GDM1 (cell line): ENCODE measurements at regions not wholly inside any gene's neighbourhood (a gene's known extent, or its start where the extent isn't known, plus 50 kb on each side); places are given as distances from the start of the nearest gene placed in this dataset.
"Not testable (repeated sequence)": the region's sequence is repeated elsewhere in the genome, so short reads cannot be mapped to it uniquely, and the experiment has no call there.

Source experiments
- DNase-seq: peaks from one replicate; lab custom pipeline; 2025; lab: John Stamatoyannopoulos, UW

DNA sequence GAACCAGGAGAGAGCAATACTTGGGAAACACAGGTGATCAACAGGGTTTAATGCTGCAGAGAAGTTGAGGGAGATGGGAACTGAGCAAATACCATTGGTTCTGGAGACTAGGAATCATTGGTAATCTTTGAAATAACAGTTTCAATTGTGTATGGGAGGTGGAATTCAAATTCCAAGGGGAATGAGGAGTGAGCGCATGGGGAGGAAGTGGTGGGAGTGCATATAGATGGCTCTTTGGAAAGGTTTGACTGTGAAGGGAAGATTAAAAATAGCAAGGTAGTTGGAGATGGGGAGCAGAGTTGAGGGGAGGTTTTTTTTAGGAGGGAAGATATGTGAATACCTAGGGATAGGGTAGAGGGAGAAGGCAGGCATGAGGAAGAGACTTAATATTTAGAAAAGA is 51.1 kb upstream of the ROPN1 start:
- no peak for DNase-seq

DNA sequence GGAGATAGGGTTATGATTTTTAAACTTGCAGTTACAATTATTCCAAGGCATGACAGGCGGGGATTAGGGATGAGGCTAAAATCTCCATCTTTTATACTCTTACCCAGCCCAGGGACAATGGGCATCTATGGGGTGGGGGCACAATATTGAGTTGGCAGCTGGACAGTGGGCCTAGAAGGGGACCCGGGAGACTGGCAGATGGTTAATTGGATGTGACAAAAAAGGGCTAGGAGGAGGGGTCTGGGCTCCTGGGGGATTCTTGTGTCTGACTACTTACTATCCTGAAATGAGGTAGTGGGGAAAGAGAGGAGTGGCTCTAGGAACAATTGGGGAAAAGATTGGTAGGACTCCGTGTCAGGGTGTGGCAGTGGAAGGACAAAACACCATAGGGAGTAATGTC is 53.0 kb upstream of the ROPN1 start:
- DNase-seq: no peak

GRCh38 chr3:124048967-124049798 is 57.3 kb upstream of the ROPN1 start:
- no peak for DNase-seq

DNA sequence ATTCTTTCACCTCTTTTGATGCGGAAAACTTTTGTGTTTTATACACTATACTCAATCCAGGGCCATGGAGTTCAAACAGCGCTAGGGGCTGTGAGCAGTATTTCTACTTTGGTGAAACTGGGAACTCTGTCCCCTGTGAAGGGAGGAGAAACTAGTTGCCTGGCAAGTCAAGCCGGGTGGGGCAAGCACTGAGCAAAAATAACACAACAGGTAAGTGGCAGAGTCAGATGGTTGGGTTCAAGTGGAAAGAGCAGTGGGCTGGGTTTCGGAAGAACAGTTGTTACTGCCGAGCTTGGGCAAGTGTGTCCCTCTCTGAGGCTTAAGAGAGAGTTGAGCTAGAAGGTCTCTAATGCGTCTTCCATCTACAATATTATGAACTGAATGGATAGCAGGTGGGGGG is 59.7 kb upstream of the ROPN1 start:
- no peak for DNase-seq

GRCh38 chr3:124053871-124054270 is 61.9 kb upstream of the ROPN1 start:
- DNase-seq: no peak

DNA sequence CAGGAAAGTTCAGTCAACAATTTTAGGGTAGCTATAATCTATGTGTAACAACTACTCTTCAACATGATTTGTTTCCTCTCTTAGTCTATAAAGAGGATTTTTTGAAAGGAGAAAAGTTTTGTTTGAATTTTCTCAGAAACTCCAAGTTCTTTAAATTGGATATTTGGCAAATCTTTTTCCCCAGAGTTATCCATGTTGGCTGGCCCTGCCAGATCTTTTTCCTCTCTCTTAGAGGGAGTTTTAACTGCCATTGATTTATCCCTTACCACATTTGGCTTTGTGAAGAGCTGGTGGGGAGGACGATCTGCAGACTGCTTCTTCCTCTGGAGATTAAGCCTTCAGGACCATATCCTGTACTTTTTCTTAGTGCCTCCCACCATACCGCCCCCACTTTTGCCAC is 64.9 kb upstream of the ROPN1 start:
- DNase-seq: no peak

DNA sequence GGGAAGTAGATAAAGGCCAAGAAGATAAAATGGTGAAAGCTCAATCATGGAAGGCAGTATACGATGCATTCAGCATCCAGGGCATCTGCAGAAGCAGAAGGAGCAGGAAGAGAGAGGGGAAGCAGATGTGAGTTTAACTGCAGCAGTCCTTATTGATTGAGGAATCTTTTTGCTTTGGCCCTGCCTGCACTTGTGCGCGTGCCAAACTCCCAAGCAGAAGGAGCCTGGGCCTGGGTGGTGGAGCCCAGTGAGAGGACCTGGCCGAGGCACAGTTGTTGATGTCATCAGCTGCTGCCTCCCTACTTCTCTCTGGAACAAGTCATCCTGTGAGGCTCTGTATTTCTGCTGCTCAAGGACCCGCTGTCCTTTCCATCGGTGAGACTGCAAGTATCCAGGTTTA is 65.5 kb upstream of the ROPN1 start:
- DNase-seq: no peak

DNA sequence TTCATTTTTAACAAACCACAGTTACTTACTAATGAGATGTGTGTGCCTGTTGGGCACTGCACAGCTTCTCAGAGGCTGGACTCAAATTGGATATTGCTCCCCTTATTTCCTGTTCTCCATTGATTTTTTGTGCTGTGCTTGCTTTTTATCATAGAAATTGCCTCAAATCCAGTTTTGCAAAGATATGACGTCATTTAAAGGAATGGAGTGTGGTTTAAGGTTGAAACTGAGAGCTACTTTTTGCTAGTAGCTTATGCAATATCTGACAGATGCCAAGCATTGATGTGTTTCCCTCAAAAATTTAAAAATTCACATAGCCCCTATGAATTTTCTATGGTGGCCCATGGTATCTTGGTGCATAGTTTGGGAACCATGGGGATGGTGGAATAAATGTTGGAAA is 67.7 kb upstream of the ROPN1 start:
- DNase-seq: no peak

DNA sequence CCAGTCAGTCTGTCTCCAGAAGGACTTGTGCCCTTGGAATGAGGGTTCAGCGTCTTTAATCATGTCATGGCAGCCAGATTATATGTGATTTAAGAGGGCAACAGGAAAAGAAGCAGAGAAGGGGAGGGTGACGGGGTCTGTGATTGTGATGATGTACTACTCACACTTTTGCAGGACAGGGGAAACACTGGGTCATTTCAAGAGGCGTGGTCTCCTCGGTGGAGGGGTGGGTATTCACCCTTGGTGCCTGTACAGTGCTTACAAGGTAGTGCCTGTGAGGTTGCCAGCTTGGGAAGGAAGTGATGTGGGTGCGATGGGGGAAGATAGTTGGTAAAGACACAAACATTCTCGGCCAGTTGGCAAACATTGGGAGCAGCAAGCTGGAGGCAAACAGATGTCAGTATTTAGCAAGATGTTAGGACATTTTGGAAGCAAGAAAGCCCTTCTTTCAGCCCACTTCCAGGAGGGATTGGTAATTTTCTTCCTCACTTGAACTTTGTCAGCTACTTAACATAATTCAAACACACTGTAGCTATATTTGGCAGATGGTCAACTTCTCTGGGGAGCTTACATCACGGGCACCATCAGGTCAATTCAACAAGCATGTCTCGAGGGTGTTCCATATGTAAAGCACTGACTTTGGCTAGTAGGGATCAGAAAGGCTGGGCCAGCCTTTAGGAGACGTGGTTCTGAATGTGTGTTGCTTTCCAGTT is 71.4 kb upstream of the ROPN1 start:
- no peak for DNase-seq

DNA sequence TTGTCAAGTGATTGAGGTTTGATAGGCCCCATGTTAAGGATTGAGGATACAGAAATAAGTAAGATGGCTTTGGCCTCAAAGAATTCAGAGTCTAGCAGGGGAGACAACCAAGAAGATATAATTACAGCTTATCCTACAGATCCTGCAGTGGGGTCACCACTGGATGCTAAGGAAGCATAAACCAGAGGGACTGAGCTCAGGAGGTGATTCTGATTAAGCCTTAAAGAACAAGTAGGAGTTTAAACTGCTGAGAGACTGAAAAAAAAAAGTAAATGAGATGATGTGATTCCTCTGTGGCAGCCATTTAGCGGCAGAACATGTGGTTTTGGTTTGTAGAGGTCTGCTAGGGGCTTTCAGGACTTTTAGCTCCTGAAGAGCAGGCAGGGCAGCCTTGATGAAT is 72.1 kb upstream of the ROPN1 start:
- DNase-seq: no peak

GRCh38 chr3:124066543-124066942 is 74.6 kb upstream of the ROPN1 start:
- not testable (repeated sequence) for DNase-seq

GRCh38 chr3:124069706-124070105 is 77.8 kb upstream of the ROPN1 start:
- DNase-seq: not testable (repeated sequence)

DNA sequence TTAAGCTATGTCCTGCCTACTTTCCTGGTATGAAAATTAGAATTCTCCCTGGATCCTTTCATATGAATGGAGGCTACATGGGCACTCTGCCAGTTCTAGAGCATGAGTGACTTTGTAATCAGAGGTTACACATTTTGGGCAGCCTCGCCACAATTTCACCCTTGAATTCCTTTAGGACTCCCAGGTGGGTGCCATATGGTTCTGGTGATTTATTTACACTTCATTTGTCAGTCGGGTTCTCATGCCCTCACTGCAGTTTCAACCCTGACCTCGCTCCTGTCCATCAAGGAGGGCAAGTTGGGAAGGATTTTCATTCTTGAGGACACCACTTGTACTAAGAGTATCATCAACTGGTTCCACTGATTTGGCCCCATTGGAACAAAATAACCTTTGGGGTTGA is 83.2 kb upstream of the ROPN1 start:
- not testable (repeated sequence) for DNase-seq

DNA sequence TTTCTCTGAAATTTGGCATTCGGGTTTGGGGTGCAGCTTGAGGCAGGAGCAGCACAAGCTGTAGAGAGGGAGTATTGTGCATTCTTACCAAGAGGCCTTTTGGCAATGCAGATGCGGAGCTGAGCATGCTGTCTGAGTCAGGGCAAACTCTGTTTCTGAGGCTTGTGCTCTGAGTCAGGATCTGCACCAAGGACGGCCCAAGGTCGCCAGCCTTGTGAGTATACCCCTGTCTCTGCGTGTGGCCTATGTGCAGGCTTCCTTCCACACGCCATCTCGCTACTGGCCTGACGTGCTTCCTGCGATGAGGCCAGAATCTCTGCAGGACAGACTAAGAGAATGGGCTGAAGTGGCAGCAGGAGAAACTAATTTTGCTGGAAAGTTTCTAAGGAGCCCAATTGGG is 83.8 kb upstream of the ROPN1 start:
- DNase-seq: no peak

DNA sequence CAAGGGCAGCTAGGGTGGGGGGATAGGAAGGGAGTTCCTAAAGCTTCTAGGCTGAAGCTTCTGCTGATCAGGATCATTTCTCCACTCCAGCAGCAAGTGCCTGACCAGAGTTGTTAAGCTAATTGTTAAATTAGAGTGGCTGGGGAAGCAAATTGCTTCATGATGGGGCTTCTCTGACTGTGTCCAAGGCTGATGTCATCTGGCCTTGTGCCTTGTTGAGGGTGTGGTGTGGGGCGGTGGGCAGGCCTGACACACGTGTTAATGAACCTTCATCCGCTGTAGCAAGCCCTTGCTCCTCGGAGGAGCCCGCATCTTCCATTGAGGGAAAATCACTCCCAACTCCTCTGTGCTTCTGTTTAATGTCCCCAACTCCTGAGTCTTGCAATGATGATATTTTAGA is 84.3 kb upstream of the ROPN1 start:
- DNase-seq: no peak

DNA sequence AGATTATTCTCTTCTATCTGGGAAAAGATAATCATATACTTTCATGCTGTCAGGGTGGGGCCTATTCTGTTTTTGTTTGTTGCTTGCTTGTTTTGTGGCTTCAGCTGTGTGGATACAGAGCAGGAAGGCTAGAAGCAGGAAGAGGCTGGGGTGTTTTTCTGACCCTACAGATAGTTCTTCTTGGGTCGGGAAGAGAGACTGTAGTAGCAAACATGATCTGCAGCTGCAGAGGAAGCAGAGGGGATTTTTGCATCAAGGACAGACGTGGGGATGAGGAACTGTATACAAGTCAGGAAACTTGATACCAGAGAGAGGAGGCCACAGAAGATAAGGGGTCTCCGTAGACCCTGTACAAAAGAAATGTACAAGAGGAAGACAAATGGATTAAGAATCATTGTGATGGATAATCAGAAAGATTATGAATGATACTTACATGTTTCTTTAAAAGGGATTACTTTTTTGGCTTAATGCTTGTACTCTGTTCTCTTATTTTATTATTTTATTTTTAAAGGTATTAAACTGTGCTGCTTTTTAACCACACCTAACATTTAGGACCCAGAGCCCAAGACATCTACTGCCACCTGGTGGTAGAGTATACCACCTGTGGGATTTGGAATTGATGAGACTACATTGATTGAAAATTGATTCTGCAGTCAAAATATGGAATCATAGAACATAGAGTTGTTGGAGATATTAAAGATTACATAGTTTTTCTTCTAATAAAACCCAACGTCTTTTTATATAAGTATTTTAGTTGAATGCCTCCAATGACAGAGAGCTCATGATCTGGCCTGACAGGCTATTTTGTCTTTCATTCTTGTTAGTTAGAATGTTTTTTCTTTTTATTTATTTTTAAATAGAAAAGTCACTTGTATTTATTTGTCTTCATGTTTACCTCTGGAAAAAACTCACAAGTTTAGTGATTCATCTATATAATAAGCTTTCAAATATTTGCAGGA is 87.3 kb upstream of the ROPN1 start:
- no peak for DNase-seq

- DNase-seq: no peak
These were observed 88.0 kb upstream of the ROPN1 start for GRCh38 chr3:124079912-124080276.

DNA sequence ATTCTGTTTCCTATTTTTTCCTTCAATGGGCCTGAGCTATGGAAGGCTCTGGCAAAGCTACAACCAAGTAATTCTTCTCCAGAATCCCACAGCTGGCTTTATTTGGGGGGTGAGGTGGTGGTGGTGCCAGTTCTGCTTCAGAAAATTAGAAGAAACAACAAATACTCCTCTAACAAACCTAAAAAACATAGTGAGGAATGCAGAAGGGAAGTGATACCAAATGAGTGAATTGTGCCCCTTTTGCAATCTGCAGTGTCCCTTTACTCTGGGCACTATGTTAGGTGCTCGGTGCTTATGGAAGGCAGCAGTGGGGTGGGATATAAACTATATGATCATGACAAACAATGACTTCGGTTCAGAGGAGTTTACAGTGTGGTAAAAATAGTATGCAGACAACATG is 90.4 kb upstream of the ROPN1 start:
- no peak for DNase-seq

DNA sequence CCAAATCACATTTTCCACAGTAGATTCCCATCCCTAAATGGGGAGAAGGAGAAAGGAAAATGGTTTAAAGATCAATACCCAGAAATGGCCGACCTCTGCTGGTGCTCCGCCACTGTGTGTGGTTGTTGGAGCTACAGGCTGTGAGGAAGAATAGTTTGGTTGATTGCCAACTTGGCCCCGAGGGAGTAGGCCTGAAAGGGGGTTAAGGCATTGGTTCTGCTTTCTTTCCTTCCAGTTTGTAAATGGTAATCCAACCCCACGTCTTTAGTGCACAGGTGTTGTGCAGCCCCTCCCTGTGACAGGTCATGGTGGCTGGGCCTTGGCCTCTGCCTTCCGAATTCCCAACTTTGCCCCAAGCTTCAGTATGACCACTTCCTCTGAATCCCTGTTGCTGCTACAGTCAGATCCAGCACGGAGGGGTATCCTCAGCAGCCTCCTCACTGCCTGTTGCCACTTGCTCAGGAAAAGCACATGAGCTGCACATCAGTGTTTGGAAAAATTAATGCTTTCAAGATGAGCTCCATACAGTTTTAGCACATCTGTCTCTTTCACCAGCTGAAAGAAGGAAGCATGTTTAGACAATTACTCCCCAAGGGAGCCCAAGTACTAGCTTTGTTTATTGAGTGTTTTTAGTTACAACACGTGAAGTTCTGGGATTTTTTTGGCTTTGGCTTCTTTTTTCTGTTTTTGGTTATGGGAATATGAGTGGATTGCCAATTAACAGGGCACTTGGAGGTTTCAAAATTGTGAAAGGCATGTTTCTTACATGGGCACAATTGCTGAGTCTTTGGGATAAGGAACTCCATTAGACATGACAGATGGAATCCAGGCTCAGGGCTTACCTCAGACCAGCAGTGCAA is 92.3 kb upstream of the ROPN1 start:
- DNase-seq: no peak

- DNase-seq: no peak
These were observed 96.9 kb upstream of the ROPN1 start for GRCh38 chr3:124088801-124089200.

DNA sequence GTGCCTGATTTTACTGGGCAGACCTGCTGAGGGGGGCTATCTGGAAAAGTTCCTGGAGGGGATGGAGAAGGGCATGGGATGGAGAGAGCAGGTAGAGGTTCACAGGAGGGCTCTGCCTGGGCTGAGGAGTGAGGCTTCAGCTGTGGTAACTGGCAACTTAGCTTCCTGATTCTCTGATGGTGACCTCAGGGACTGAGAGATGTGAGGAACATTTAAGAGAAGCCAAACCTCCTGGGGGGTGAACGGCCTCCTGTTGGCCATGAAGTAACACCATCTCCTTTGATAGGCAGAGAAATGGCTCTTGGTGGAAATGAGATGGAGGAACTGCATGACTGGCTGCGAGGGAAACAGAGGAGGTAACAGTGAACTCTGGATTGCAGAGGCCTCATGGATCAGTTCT is 97.3 kb upstream of the ROPN1 start:
- no peak for DNase-seq

DNA sequence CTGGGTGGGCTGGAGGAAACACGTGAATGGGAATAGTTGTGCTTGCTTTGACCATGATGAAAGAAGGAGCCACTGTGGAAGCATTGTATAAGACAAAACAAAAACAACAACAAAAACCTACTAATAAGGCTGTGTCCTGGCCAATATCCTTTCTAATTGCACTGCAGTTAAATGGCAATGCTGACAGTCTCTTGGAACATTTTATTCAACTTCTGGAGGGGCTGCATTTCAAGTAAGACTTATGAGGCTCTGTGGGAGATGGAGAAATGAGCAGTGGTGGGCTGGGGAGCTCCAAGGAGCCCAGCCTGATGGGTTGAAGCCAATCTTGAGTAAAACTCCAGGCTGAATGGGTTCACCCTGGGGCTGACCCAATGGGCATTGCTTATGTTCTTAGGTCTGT is 99.8 kb upstream of the ROPN1 start:
- DNase-seq: no peak
